Ramos (cell line): ENCODE measurements at regions not wholly inside any gene's neighbourhood (a gene's known extent, or its start where the extent isn't known, plus 50 kb on each side); places are given as distances from the start of the nearest gene placed in this dataset.

ENCODE experiments used
- in situ Hi-C: fragments of 300-500 bp; cut with MboI; formaldehyde crosslinking; loops from one replicate; pipeline ENCODE4 v1.14.3; 2022; ENCODE audit warnings: low sequenced_read_pairs; ENCODE audit not compliant: unreplicated experiment

DNA sequence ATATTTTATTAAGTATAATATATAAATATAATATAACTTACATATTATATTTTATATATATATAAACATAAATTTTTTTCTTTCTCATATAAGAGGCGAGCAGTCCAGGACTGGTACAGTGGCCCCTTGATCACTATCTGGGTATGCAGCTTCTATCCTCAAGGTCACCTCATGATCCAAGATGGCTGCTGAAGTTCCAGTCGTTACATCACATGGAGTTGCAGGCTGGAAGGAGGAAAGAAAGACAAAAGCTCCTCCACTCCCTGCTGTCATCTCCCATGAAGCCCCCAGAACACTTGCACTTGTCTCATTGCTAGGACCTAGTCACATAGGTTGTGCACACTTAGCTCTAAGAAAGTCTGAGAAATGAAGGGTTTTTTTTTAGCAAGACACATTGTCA lies 145.1 kb upstream of the SLC1A4 start:
- in situ Hi-C loops: no loop called here

DNA sequence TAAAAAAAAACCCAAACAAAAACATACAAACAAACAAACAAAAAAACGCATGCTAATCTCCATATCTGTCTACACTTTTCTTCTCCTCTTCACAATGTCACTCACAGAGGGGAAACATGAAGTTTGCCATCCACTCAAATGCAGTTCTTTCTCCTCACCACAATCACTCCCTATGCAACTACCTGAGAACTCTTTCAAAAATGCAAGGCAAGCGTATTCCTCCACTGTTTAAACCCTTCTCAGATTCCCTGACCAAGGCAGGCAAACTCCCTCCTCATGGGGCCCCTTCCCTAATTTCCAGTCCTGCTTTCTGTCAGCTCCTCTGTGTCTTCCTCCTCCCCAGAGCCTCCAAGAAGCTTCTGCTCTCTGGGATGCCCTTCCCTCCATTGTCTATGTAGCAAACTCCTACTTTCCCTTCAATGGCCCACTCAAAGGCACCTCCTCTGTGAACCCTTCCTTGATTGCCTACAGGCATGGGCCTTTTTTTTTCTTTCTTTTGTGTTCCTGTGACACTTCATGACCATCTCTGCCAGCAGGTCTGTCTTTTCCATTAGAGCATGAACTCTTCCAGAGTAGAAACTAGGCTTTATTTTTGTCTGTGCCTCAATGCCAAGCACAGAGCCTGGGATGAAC lies 143.8 kb upstream of the SLC1A4 start:
- in situ Hi-C loops: no loop called here

DNA sequence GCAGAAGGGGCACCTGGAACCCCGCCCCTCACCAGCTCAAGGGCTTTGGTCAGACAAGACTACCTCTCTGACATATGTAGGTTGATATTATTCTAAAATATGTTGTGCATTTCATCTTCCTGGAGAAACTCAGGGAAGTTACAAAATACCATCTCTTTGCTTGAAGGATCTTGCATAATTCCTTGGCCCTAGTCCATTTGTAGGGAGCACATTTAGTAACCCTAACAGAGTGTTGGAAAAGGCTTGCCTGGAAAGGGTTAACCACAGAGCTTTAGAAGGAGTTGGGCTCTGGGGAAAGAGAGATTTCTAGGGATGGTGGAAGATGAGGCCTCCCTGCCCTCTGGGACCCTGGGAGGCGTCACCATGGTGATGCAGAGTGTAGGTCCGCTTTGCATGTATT lies 143.0 kb upstream of the SLC1A4 start:
- in situ Hi-C loops: no loop called here

DNA sequence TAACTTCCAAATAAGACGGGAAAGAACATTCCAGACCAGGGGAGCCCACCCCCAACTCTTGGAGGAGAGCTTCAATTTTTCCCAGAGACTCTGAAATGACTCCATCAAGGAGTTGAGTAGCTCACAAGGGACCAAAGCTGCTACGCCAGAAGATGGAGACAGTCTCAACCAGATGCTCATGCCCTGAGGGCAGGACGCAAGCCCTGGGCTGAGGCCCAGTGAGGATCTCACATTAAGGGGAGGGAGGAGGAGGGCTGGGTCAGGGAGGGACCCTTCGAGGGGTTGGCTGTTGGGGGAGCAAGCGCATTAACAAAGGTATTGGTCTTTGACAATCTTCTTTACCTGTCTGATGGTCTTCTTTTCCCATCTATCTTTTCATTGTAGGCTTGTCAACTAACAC lies 141.3 kb upstream of the SLC1A4 start:
- in situ Hi-C loops: no loop called here

DNA sequence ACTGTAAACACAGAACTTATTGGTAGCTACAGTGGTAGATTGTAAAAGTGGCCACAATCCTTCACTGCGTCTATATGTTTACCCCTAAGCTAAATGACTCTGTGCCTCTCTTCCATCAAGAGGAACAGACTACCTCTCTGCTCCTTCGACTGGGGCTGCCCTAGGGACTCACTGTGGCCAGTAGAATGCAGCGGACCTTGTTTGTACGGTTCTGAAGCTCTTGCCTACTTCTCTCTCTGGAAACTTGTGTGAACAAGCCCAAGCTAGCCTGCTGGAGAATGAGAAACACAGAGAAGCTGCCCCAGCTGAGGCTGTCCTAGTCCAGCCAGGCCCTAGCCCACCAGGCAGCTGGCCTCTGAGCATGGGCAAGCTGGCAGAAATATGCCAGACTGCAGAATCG lies 140.8 kb upstream of the SLC1A4 start:
- in situ Hi-C loops: no loop called here

DNA sequence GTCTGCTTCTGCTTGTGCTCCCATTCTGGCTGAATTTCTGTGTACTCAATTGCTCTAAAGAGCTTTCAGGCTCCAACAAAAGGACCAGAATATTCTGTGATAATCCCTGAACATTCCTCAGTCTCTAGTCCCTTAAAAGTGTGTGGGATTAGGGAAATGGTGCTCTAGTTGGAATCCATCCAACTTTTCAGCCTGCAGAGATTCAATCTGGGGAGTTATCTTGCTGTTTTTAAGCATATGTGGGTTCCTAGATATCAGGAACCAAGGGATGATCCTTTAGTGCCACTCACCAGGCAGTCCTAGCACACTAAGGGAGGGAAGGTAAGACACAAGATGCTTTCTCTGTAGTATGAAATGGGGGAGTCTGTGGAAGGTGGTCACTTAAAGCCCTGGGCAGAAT lies 140.3 kb upstream of the SLC1A4 start:
- in situ Hi-C loops: no loop called here

DNA sequence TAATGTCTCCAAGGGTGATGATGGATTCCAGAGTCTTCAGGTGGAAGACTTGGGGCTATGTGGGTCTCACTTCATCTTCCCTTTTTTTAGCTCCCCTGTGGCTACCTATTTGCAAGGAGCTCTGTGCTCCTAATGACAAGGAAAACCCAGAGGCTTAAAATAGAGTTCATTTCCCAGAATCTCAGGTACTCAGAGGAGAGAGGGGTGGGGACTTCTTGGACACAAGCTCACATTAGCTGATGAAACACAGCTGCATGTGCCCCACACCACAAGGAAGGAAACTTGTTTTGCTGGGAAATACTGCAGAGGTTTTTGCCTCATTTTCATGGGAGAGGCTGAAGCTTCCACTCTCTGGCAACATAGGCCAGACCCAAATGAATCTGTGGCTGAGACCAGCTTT lies 138.6 kb upstream of the SLC1A4 start:
- in situ Hi-C loops: no loop called here

DNA sequence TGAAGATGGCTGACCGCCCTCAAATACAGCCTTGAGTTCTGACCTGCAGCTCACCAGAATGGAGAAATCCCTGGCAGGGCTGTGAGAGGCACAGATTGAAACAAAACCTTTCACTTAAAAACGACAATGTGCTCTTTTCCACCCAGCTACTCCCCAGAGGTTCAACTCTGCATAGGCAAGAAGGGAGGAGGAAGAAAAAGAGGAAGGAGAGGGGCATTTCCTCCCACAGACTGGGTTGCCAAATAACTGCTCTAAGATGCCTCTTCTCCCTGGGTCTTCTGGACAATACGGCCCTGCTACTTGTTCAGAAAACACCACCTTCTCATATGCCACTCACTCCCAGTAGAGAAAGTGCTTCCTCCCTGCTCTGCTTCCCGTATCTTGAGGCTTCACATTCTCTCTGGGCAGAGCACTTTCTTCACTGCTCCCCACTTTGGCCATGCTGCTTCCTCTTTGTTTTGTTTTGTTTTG lies 136.4 kb upstream of the SLC1A4 start:
- in situ Hi-C loops: no loop called here

DNA sequence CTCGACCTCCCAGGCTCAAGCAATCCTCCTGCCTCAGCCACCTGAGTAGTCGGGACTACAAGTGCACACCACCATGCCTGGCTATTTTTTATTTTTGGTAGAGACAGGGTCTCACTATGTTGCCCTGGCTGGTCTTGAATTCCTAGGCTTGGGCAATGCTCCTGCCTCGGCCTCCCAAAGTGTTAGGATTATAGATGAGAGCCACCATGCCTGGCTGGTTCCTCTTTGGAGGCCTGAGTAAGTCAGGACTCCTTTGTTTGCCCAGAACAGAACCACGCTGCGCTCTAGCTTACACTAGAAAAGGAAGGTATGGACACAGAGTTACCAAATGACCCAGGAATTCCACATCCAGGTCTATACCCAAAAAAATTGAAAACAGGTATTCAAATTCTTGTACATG lies 135.9 kb upstream of the SLC1A4 start:
- in situ Hi-C loops: no loop called here

DNA sequence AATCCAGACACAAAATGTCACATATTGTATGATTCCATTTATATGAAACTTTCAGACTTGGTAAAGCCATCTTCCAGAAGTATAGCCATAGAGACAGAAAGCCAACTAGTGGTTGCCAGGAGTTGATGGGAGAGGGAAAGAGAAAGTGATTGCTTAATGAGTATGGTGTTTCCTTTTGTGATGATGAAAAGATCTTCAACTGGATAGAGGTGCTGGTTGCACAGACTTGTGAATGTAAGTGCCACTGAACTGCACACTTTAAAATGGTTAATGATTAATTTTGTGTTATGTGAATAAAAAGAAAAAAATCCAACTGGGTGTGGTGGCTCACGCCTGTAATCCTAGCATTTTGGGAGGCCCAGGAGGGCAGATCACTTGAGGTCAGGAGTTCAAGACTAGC lies 135.3 kb upstream of the SLC1A4 start:
- in situ Hi-C loops: no loop called here

DNA sequence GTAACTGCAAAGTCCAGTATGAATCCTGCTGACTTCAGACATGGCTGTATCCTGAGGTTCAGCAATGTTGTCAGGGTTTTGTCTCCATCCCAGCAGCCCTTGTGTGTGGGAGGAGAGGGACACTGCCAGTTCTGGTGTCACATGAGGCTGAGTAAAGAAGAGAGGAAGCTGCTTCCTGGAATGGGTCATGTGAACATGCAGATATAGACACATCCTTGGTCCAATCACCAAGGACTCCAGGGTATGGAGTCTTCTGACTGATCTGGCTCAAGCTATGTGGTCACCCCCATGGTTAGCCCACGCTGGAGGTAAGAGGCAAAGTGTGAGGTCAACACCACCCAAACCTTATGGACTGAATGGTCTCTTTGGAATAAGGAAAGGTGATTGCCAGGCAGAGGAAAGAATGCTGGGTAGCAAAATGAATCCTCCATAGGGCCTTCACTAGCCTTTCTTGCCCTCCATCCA lies 134.4 kb upstream of the SLC1A4 start:
- in situ Hi-C loops: no loop called here

DNA sequence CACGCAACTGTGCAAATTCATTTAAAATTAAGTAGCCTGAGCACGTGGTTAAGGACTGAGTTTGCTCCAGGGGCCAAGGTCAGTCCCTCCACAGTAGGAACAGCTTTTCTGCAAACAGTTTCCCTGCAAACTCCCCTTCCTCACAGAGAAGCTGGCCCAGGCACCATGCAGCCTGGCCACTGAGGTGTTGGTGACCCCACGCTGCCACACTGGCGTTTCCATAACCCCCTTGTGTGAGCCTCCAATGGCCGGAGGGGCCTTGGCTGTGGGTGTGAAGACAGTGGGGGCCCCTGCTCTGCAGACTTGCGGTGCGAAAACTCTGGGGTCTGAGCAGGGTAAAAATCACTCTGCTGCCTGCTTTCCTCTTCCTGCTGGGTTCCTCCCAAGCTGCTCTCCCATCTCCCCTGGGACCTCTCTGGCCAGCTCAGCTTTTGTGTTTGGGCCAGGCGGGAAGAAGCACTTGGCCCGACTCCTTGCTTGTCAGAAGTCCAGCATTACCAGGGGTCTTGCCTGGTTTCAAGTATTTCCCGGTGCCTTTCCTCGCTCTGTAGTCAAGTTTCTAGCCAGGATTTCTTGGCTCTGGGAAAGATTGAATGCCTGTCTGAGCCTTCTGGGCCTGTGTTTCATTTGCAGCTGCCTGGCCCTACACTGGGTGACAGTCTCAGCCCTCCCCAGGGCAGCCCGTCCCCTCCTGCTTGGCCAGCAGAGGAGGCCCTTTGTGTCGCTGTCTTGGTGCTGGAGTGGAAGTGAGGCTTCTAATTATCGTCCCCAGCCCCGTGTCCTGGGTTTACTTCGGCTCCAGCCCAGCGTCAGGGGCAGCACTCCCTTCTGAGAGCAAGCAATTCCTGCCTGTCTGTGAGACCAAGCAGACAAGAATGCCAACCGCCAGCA lies 131.4 kb upstream of the SLC1A4 start:
- in situ Hi-C loops: no loop called here

DNA sequence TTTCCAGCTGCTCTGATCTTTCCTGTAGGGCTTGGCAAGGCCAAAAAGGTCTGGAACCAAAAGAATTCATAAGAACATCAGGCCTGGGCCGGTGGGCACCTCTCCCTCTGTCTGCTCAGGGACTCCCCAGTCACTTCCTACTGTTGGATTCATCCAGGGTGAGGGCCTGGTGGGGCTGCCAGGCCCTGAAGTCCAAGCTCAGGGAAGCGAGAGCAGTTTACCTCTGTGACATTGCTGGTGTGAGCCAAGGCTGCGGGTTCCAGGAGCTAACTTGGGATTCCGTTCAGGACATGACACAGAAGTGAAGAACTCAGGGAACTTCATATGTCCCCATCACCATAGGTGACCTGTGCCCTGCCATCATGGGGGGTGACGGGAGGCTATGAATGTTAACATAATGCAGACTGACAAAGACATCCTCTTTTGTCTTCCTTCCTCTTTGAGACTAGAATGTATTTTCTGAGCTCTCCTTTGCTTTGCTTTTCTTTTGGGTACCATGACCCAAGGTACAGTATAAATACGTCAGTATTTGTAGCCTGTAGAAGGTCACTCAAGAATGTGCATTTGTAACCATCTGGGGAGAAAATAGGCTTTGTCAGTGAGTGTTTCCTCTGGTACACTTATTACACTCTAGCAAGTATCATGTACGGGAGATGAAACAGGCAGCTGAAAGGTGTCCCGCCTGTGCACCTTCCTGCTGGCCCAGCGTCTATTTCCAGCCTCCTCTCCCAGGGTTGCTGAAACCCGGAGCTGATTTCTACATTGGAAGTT lies 130.5 kb upstream of the SLC1A4 start:
- in situ Hi-C loops: no loop called here

DNA sequence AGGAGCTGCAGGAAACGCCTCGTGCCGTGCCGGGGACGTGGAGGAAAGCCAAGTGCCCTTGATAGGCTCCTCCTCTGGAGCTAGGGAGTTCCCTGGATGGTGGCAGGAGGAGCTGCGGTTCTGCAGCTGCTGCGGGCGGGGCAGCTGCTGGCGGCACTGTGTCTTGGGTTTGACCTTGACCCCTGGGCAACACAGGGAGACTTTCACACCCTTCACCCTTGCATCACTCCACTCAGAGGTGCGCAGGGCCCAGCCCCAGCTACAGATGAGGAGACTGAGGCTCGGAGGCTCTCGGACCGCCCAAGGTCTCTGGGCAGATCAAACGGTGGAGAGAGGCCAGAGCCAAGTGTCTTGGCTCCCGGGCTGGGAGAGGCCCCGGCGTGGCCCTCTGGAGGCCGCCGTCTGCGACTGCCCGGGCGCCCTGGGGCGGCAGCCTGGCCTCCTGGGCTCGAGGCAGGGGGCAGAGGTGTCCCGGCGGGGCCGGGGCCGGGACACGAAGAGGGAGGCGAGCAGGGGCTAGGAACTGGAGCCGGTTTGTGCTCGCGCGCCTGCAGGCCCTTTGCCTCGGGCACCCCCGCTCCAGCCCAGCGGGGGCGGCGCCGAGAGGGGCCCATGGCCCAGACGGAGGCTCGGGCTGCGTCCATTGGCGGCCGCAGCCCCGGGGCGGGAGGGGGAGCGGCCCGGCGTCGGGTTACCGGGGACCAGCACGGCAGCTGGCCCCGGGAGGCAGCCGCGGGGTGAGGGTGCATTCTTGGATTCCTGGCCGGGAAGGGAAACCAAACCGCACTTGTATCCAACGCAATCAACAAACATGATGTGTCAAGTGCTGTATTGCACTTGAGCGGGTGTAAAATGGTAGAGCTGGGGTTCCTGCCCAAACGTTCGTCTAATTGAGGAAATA lies 129.6 kb upstream of the SLC1A4 start:
- in situ Hi-C loops: loop anchor here (10.0 kb wide), 1 partner anchor 265 kb away; no protein-coding TSS in a partner anchor

DNA sequence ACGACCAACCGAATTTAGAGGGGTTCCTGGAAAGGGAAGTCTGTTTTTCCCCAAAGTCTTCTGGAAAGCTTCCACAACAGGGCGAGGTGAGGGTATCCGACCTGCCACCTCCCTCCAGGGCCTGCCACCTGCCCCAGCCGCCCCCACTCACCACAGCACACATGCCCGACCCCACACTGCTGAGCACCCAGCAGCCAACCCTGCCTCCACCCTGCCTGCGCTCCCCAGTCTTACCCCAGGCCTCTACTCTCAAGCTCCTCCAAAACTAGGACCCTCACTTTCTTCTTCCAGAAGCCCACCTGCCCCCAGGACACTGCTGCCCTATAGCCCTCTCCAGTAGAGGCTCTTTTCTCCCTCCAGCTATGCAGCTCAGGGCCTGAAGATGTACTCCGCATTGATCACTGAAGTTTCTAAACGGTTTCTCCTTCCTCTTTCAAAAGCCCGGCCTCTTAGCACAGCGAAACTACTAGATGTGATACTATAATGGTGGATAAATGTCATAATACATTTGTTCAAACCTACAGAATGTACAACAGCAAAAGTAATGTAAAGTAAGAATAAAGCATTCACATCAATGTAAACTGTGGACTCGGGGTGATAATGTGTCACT lies 128.8 kb upstream of the SLC1A4 start:
- in situ Hi-C loops: loop anchor here (10.0 kb wide), 1 partner anchor 266 kb away; no protein-coding TSS in a partner anchor

DNA sequence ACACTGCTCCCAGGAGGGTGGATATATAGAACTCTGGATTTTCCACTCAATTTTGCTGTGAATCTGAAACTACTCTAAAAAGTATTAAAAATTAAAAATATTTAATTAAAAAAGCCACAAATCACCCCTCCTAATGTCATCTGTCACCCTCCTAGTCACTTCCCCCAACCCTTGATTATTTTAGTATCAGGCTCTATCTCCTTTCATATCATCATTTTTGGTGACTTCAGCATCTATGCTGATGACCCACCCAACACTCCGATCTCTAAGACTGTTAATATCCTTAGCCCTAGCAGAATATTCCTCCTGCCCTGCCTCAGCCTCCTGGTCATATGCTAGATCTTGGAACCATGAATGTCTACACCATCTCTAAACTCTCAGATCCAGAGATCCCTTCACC lies 128.3 kb upstream of the SLC1A4 start:
- in situ Hi-C loops: loop anchor here (10.0 kb wide), 1 partner anchor 266 kb away; no protein-coding TSS in a partner anchor

DNA sequence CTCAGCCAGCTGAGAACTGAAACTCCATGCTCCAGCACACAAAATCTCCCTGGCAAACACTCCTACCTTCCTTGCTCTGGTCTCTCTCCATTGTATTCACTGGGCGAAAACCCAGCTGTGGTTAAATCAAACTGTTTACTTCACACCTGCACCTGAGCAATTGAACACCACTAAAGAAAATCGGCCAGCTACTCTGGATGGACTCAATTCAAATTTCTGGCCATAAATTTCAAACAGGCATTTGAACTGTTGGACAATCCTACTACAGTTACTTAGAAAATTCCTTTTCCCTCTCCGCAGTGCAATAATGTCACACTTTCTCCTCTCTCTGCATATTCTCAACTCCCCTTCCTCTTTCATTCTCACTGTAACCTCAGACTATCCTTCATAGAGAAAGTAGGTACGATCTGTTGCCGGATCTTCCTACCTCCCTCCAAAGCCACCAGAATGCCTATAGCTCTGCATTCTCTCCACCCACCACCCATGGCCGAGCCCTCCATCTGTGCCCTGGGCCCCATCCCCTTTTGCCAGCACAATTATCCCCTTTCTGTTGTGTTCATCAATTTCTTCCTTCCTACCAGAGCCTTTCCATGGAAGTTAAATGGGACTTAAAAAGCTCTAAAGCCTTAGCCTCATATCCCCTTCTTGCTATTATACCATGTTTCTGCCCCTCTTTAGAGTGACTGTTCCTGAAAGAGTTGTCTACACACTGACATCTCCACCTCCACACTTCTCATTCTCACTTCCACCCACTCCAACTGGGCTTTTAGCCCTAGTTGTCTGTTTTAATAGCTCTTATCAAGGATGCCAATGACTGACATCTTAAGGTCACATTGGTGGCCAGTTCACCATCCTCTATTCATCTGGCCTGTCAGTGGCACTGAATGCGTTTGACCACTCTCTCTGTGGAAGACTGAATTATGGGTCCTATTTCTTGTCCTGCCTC lies 127.5 kb upstream of the SLC1A4 start:
- in situ Hi-C loops: loop anchor here (10.0 kb wide), 1 partner anchor 267 kb away; no protein-coding TSS in a partner anchor

DNA sequence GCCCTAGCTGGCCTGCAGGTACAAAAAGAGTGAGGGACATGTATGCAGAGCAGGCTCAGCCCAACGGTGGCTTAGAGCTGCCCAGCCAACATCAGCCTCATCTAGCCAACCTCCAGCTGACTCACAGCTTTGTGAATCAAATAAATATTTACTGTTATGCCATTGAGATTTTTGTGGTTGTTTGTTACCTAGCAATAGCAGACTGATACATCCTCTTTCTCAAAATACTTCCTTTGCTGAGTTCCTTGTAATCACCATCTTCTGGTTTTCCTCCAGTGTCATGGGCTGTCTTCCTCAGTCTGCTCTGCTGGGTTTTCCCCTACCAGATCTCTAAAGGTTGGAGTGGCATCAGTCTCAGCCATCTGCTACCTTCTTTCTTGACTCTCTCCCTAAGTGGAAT lies 126.6 kb upstream of the SLC1A4 start:
- in situ Hi-C loops: loop anchor here (10.0 kb wide), 1 partner anchor 268 kb away; no protein-coding TSS in a partner anchor
